ENCODE measurements at regions not wholly inside any gene's neighbourhood (a gene's known extent, or its start where the extent isn't known, plus 50 kb on each side); places are given as distances from the start of the nearest gene placed in this dataset.

DNA sequence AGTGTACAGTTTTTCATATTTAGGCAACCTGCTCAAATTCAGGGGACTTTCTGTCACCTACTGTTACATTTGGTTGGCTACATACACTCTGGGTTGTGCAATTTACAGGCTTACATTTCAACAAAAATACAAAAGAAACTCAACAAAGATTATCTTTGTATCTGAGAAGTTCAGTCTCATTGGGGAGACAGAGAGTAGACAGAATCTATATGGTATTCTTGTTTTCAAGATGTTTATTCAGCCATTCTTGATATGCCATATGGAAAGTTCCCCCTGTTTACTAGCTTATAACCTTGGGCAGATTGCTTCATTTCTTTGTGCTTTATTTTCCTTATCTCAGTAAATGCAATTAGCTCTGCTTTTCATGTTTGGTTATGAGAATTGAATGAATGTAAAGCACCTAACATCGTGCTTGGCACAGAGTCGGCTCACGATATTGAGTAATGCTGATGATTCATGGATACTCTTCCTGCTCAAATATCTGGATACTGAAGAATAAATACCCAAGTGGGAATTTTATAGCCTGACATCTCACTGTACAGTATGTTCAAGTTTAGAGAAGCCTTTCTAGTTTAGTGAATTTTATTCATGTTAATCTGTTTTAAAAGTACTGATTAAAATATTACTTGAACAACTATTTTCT lies 96.5 kb upstream of the PACRGL start:
- no peak for DNase-seq (ENCODE audit: low spot score)
- no peak for TF ChIP-seq CTCF (IDR thresholded peaks at IDR 0.05; ENCODE audit: poor library complexity, severe bottlenecking)
- H3K4me1 ChIP-seq (ENCODE audit: insufficient read depth, poor library complexity, severe bottlenecking): peaks cover 11% of the 10 kb centered on the region
- peak; percentile 96 for ATAC-seq (ENCODE audit: low read depth)
- H3K36me3 ChIP-seq (ENCODE audit: low read depth): no peaks in the 10 kb centered on the region
- no peak overlapping the region for H3K4me3 ChIP-seq (ENCODE audit: severe bottlenecking)
- H3K9me3 ChIP-seq (ENCODE audit: severe bottlenecking): no peaks in the 10 kb centered on the region
- peak overlapping the region; percentile 42 for H3K27ac ChIP-seq (ENCODE audit: poor library complexity, severe bottlenecking)
- no peaks in the 10 kb centered on the region for H3K27me3 ChIP-seq (ENCODE audit: insufficient read depth, poor library complexity, severe bottlenecking)

- H3K27ac ChIP-seq (ENCODE audit: poor library complexity, severe bottlenecking): no peak overlapping the region
- no peaks in the 10 kb centered on the region for H3K36me3 ChIP-seq (ENCODE audit: low read depth)
- TF ChIP-seq CTCF (IDR thresholded peaks at IDR 0.05; ENCODE audit: poor library complexity, severe bottlenecking): no peak
- no peak overlapping the region for H3K4me3 ChIP-seq (ENCODE audit: severe bottlenecking)
- H3K9me3 ChIP-seq (ENCODE audit: severe bottlenecking): no peaks in the 10 kb centered on the region
- ATAC-seq (ENCODE audit: low read depth) (no peak), DNase-seq (ENCODE audit: low spot score) (no peak)
- no peaks in the 10 kb centered on the region for H3K27me3 ChIP-seq (ENCODE audit: insufficient read depth, poor library complexity, severe bottlenecking)
- peaks cover 18% of the 10 kb centered on the region for H3K4me1 ChIP-seq (ENCODE audit: insufficient read depth, poor library complexity, severe bottlenecking)
These were observed 87.9 kb upstream of the PACRGL start for GRCh38 chr4:20612313-20612712.

DNA sequence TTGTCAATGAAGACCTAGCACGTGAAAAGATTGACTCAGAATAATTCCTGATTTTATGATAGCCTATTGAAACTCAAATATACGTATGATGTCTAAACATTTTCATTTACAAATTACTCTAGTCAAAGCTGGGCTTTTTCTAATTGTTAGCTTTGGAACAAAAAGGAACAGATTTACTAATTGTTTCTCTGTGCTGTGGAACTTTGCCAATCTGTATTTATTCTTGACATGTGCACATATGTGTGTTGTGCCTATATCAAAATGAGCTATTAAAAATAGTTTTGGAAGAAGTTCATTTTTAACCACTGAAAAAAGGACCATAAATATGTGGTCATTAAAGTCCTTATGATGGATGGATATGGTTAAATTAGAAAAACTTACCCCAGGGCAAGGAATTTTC lies 85.4 kb upstream of the PACRGL start:
- peak overlapping the region; percentile 38 for H3K27ac ChIP-seq (ENCODE audit: poor library complexity, severe bottlenecking)
- ATAC-seq (ENCODE audit: low read depth) (no peak), DNase-seq (ENCODE audit: low spot score) (no peak)
- H3K4me3 ChIP-seq (ENCODE audit: severe bottlenecking): no peak overlapping the region
- no peaks in the 10 kb centered on the region for H3K36me3 ChIP-seq (ENCODE audit: low read depth)
- H3K4me1 ChIP-seq (ENCODE audit: insufficient read depth, poor library complexity, severe bottlenecking): peaks cover 18% of the 10 kb centered on the region
- no peaks in the 10 kb centered on the region for H3K27me3 ChIP-seq (ENCODE audit: insufficient read depth, poor library complexity, severe bottlenecking)
- no peaks in the 10 kb centered on the region for H3K9me3 ChIP-seq (ENCODE audit: severe bottlenecking)
- TF ChIP-seq CTCF (IDR thresholded peaks at IDR 0.05; ENCODE audit: poor library complexity, severe bottlenecking): no peak

GRCh38 chr4:20615486-20616260 lies 84.6 kb upstream of the PACRGL start:
- H3K4me1 ChIP-seq (ENCODE audit: insufficient read depth, poor library complexity, severe bottlenecking): peaks cover 18% of the 10 kb centered on the region
- peak overlapping the region; percentile 38 for H3K27ac ChIP-seq (ENCODE audit: poor library complexity, severe bottlenecking)
- no peaks in the 10 kb centered on the region for H3K27me3 ChIP-seq (ENCODE audit: insufficient read depth, poor library complexity, severe bottlenecking)
- ATAC-seq (ENCODE audit: low read depth): peak; percentile 100
- H3K4me3 ChIP-seq (ENCODE audit: severe bottlenecking): no peak overlapping the region
- H3K9me3 ChIP-seq (ENCODE audit: severe bottlenecking): no peaks in the 10 kb centered on the region
- TF ChIP-seq CTCF (IDR thresholded peaks at IDR 0.05; ENCODE audit: poor library complexity, severe bottlenecking): no peak
- H3K36me3 ChIP-seq (ENCODE audit: low read depth): no peaks in the 10 kb centered on the region
- DNase-seq (ENCODE audit: low spot score): no peak

DNA sequence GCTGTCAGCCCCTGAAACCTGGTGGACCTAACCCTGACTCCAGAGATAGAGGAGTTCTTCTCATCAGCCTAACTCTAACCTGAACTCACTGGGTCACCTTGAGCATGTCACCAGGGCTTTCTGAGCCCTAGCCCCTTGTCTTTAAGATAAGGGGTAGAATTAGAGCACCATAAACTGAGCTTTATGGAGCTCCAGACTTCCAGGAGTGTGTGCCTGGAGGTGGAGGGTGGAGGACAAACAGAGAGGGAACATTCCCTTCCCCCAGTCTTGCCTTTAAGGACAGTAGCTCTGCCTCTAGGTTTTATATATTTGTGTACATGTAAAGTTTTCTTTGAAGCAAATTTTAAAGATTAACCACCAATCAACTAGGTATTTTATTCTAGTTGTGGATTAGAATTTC lies 83.9 kb upstream of the PACRGL start:
- H3K27me3 ChIP-seq (ENCODE audit: insufficient read depth, poor library complexity, severe bottlenecking): no peaks in the 10 kb centered on the region
- no peak overlapping the region for H3K27ac ChIP-seq (ENCODE audit: poor library complexity, severe bottlenecking)
- no peak for TF ChIP-seq CTCF (IDR thresholded peaks at IDR 0.05; ENCODE audit: poor library complexity, severe bottlenecking)
- H3K4me3 ChIP-seq (ENCODE audit: severe bottlenecking): no peak overlapping the region
- peaks cover 18% of the 10 kb centered on the region for H3K4me1 ChIP-seq (ENCODE audit: insufficient read depth, poor library complexity, severe bottlenecking)
- H3K36me3 ChIP-seq (ENCODE audit: low read depth): no peaks in the 10 kb centered on the region
- ATAC-seq (ENCODE audit: low read depth) (no peak), DNase-seq (ENCODE audit: low spot score) (no peak)
- H3K9me3 ChIP-seq (ENCODE audit: severe bottlenecking): no peaks in the 10 kb centered on the region

All from RWPE2 (cell line).